ENCODE measurements at regions not wholly inside any gene's neighbourhood (a gene's known extent, or its start where the extent isn't known, plus 50 kb on each side); places are given as distances from the start of the nearest gene placed in this dataset.

- Histone ChIP-seq H3K9me3 (ENCODE audit: insufficient read depth, low read depth, low read length) (no peaks in the 10 kb centered on the region), H3K9ac (ENCODE audit: low read depth, low read length) (no peak overlapping the region), H3K4me1 (ENCODE audit: insufficient read depth, low read length) (no peaks in the 10 kb centered on the region; the same call in 1 of the 2 replicates), H3K27ac (ENCODE audit: low read length) (no peak overlapping the region), H3K36me3 (ENCODE audit: insufficient read depth, low read depth, low read length) (no peaks in the 10 kb centered on the region), H3K27me3 (ENCODE audit: insufficient read depth, low read length) (peaks cover 100% of the 10 kb centered on the region), H3K4me3 (ENCODE audit: low read length) (no peak overlapping the region)
These were observed 50.4 kb upstream of the MTAP start for GRCh38 chr9:21751998-21752397.
